Naive thymus-derived CD4-positive, alpha-beta T cell (primary cell): ENCODE measurements at regions not wholly inside any gene's neighbourhood (a gene's known extent, or its start where the extent isn't known, plus 50 kb on each side); places are given as distances from the start of the nearest gene placed in this dataset.
"Not testable (repeated sequence)": the region's sequence is repeated elsewhere in the genome, so short reads cannot be mapped to it uniquely, and the experiment has no call there.

ENCODE experiments used
- ATAC-seq: fragments of 150-1000 bp; cut with Tn5 transposase; 2 replicates; pipeline ENCODE4 v1.10.0; 2021; ENCODE audit warnings: mild to moderate bottlenecking, moderate library complexity
- CTCF ChIA-PET: fragments of 350-600 bp; sonication (Branson Sonifier 250); formaldehyde crosslinking; loops from one replicate; lab custom pipeline; 2021; ENCODE audit warnings: antibody characterized with exemption; lab: Charles Lee
- POLR2A ChIA-PET: fragments of 350-600 bp; sonication (Branson Sonifier 250); formaldehyde crosslinking; loops from one replicate; lab custom pipeline; 2021; ENCODE audit warnings: antibody characterized with exemption, inconsistent platforms; lab: Charles Lee
- DNase-seq, 9 donors: peaks; one replicate each; pipeline versions ENCODE4 v3.0.0 to v3.0.0-alpha.2; 2020 to 2022; ENCODE audit warnings: mixed read lengths in 1 of 9
- H3K27ac ChIP-seq: one replicate; pipeline ENCODE4 v1.7.0; 2013; ENCODE audit warnings: mild to moderate bottlenecking, low read depth, low read length, moderate library complexity
- H3K27me3 ChIP-seq, 2 donors: one replicate each; pipeline ENCODE4 v1.7.0; 2013; ENCODE audit warnings: low read length in 2 of 2, mild to moderate bottlenecking in 2 of 2, moderate library complexity in 2 of 2; ENCODE audit not compliant: control insufficient read depth in 2 of 2, insufficient read depth in 2 of 2
- H3K36me3 ChIP-seq, 3 experiments: 1 replicate in 2 of 3; 2 replicates in 1 of 3; pipeline ENCODE4 v1.7.0; 2013; ENCODE audit warnings: low read length in 3 of 3, mild to moderate bottlenecking in 3 of 3, moderate library complexity in 1 of 3; ENCODE audit not compliant: insufficient read depth in 3 of 3, control insufficient read depth in 2 of 3
- H3K4me1 ChIP-seq, 2 donors: one replicate each; pipeline ENCODE4 v1.7.0; 2013; ENCODE audit warnings: low read length in 2 of 2, mild to moderate bottlenecking in 2 of 2, moderate library complexity in 1 of 2; ENCODE audit not compliant: control insufficient read depth in 2 of 2, insufficient read depth in 2 of 2
- H3K4me3 ChIP-seq: 2 replicates; pipeline ENCODE4 v1.7.0; 2013; ENCODE audit warnings: mild to moderate bottlenecking, low read length
- H3K9me3 ChIP-seq, 3 experiments: 1 replicate in 2 of 3; 2 replicates in 1 of 3; pipeline ENCODE4 v1.7.0; 2013; ENCODE audit warnings: low read length in 3 of 3; ENCODE audit not compliant: control insufficient read depth in 2 of 3
- H3K27ac Mint-ChIP-seq, 9 donors: one replicate each; pipeline ENCODE4 v1.8.0; 2020 to 2022; ENCODE audit warnings: mixed read lengths in 9 of 9, mild to moderate bottlenecking in 8 of 9, moderate library complexity in 5 of 9, inconsistent platforms in 2 of 9
- H3K27me3 Mint-ChIP-seq, 5 donors: one replicate each; pipeline ENCODE4 v1.8.0; 2021 to 2022; ENCODE audit warnings: mixed read lengths in 5 of 5, mild to moderate bottlenecking in 1 of 5
- H3K36me3 Mint-ChIP-seq, 5 donors: one replicate each; pipeline ENCODE4 v1.8.0; 2020 to 2022; ENCODE audit warnings: mixed read lengths in 5 of 5, mild to moderate bottlenecking in 3 of 5, inconsistent platforms in 1 of 5
- H3K4me1 Mint-ChIP-seq, 7 donors: one replicate each; pipeline ENCODE4 v1.8.0; 2020 to 2022; ENCODE audit warnings: mixed read lengths in 7 of 7, mild to moderate bottlenecking in 3 of 7, inconsistent platforms in 1 of 7
- H3K4me3 Mint-ChIP-seq, 10 donors: one replicate each; pipeline ENCODE4 v1.8.0; 2020 to 2022; ENCODE audit warnings: mild to moderate bottlenecking in 10 of 10, mixed read lengths in 10 of 10, moderate library complexity in 6 of 10, inconsistent platforms in 2 of 10
- H3K9me3 Mint-ChIP-seq, 11 donors: one replicate each; pipeline ENCODE4 v1.8.0; 2020 to 2022; ENCODE audit warnings: mixed read lengths in 11 of 11, mild to moderate bottlenecking in 4 of 11, inconsistent platforms in 1 of 11, moderate library complexity in 1 of 11
- intact Hi-C, 2 donors: fragments of 100-400 bp; cut with micrococcal nuclease; formaldehyde crosslinking; loops; one replicate each; pipeline ENCODE4 v1.15.1; 2023

- H3K4me1 ChIP-seq, H3K4me3 ChIP-seq, H3K27ac Mint-ChIP-seq, H3K27ac ChIP-seq, H3K9me3 Mint-ChIP-seq, H3K36me3 ChIP-seq, H3K36me3 Mint-ChIP-seq, POLR2A ChIA-PET, ATAC-seq, H3K9me3 ChIP-seq, H3K4me1 Mint-ChIP-seq, H3K27me3 ChIP-seq, CTCF ChIA-PET, intact Hi-C loops, DNase-seq, H3K4me3 Mint-ChIP-seq: not testable (repeated sequence)
- H3K27me3 Mint-ChIP-seq: peaks cover 0 to 14% (median 6%) of the 10 kb centered on the region in 5 donors
Measured at GRCh38 chr5:34354440-34354839, 301.7 kb upstream of the RAI14 start.

DNA sequence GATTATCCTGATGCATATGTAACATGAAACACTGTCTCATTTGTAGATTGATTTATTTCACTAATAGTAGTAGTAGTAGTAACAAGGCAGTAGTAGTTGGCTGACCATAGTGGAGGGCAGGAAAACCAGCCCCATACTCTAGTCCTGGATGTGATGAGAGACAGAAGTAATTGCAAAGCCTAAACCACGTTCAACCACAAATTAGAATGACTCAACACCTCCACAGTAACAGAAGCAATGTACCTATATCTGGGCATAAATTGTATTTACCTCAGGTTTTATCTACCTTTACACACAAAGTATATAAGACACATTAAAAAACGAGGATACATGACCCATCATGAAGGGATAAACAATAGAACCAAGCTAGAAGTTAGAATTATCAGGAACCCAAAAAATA, 284.7 kb upstream of the RAI14 start:
- DNase-seq, H3K9me3 Mint-ChIP-seq, H3K27ac Mint-ChIP-seq, H3K36me3 ChIP-seq, H3K4me3 Mint-ChIP-seq, H3K27ac ChIP-seq, H3K4me1 Mint-ChIP-seq, ATAC-seq, H3K36me3 Mint-ChIP-seq, H3K9me3 ChIP-seq, intact Hi-C loops, H3K4me1 ChIP-seq, H3K4me3 ChIP-seq, POLR2A ChIA-PET, CTCF ChIA-PET, H3K27me3 ChIP-seq: not testable (repeated sequence)
- peaks cover 0 to 21% (median 11%) of the 10 kb centered on the region in 5 donors for H3K27me3 Mint-ChIP-seq

DNA sequence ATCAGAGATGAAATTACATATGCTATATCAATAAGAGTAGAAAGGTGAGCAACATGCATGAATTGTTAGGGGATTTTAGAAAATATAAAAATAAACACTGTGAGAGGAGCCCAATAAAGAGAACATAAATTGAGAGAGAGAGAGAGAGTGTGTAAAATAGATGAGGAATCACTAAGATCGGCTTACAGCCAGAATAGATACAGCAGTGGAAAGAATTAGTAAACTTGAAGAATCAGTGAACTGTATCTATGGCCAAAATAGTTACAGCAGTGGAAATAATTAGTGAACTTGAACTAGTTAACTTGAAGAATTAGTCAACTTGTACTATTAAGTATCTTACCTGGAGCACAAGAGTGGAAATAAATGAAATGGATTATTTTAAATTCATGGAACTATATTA, 284.3 kb upstream of the RAI14 start:
- H3K27ac ChIP-seq, H3K36me3 ChIP-seq, CTCF ChIA-PET, H3K9me3 Mint-ChIP-seq, H3K27ac Mint-ChIP-seq, H3K36me3 Mint-ChIP-seq, DNase-seq, H3K27me3 ChIP-seq, H3K4me1 Mint-ChIP-seq, H3K4me1 ChIP-seq, ATAC-seq, H3K4me3 Mint-ChIP-seq, intact Hi-C loops, POLR2A ChIA-PET, H3K4me3 ChIP-seq, H3K9me3 ChIP-seq: not testable (repeated sequence)
- H3K27me3 Mint-ChIP-seq: peaks cover 0 to 21% (median 11%) of the 10 kb centered on the region in 5 donors

DNA sequence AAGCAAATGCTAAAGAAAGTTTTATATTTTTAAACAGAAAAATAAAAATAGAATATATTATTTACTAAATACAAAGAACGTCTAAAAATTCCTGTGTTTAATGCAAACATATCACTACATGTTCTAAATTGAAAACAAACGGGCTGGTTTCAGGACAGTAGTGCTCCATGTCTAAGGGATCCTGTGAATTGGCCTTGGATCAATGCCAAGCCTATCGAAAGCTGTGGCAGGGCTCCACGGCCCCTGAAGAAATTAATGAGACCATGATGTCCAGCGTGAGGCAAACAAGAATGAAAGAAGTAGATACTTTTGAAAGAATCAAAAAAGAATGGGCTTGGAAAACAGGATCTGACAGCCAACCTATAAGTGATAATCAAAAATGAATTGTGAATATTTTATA, 283.4 kb upstream of the RAI14 start:
- H3K27ac Mint-ChIP-seq, intact Hi-C loops, H3K36me3 Mint-ChIP-seq, DNase-seq, POLR2A ChIA-PET, H3K4me3 Mint-ChIP-seq, ATAC-seq, H3K36me3 ChIP-seq, H3K27ac ChIP-seq, H3K9me3 Mint-ChIP-seq, H3K27me3 ChIP-seq, H3K4me1 Mint-ChIP-seq, H3K9me3 ChIP-seq, H3K4me3 ChIP-seq, CTCF ChIA-PET, H3K4me1 ChIP-seq: not testable (repeated sequence)
- peaks cover 0 to 21% (median 11%) of the 10 kb centered on the region in 5 donors for H3K27me3 Mint-ChIP-seq

DNA sequence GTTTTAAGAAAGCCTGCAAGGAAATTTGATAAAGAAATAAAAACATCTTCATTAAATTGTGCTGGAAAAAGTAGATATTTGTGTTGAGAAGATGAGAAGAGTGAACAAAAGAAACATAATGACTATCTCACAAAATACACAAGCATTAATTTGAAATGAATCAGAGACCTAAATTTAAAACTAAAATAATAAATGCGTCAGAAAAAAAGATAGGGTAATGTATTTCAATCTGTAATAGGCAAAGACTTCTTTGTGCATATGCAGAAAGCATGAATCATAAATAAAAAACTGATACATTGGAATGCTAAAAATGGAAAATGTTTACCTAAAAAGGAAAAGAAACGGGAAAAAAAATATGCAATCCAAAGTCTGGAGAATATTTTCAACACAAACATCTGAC, 278.5 kb upstream of the RAI14 start:
- DNase-seq, H3K36me3 Mint-ChIP-seq: not testable (repeated sequence)

DNA sequence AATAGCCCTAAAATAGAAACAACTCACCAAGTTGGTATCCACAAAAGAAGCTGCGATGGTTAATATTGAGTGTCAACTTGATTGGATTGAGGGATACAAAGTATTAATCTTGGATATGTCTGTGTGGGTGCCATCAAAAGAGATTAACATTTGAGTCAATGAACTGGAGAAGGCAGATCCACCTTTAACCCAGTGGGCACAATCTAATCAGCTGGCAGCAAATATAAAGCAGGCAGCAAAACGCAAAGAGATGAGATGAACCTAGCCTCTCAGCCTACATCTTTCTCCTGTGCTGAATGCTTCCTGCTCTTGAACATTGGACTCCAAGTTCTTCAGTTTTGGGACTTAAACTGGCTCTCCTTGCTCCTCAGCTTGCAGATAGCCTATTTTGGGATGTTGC, 277.6 kb upstream of the RAI14 start:
- ATAC-seq, H3K4me3 ChIP-seq, H3K9me3 Mint-ChIP-seq, intact Hi-C loops, H3K27ac ChIP-seq, H3K4me1 Mint-ChIP-seq, H3K27me3 ChIP-seq, H3K27ac Mint-ChIP-seq, H3K36me3 Mint-ChIP-seq, H3K4me1 ChIP-seq, DNase-seq, POLR2A ChIA-PET, H3K9me3 ChIP-seq, H3K27me3 Mint-ChIP-seq, CTCF ChIA-PET, H3K4me3 Mint-ChIP-seq, H3K36me3 ChIP-seq: not testable (repeated sequence)

More for the DNA sequence above, 278.5 kb upstream of the RAI14 start:
- H3K27ac Mint-ChIP-seq, H3K27me3 Mint-ChIP-seq, H3K27ac ChIP-seq, POLR2A ChIA-PET, H3K27me3 ChIP-seq, H3K36me3 ChIP-seq, H3K9me3 Mint-ChIP-seq, H3K4me3 Mint-ChIP-seq, intact Hi-C loops, H3K9me3 ChIP-seq, H3K4me1 ChIP-seq, H3K4me3 ChIP-seq, H3K4me1 Mint-ChIP-seq, CTCF ChIA-PET, ATAC-seq: not testable (repeated sequence)

DNA sequence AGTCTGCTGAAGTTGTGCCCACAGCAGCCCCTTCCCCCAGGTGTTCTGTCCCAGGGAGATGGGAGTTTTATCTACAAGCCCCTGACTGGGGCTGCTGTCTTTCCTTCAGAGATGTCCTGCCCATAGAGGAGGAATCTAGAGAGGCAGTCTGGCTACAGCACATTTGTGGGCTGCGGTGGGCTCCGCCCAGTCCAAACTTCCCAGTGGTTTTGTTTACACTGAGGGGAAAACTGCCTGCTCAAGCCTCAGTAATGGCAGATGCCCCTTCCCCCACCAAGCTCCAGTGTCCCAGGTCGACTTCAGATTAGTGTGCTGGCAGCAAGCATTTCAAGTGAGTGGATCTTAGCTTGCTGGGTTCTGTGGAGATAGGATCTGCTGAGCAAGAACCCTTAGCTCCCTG, 267.4 kb upstream of the RAI14 start:
- H3K4me3 ChIP-seq, H3K27me3 ChIP-seq, intact Hi-C loops, POLR2A ChIA-PET, H3K9me3 Mint-ChIP-seq, DNase-seq, H3K36me3 ChIP-seq, H3K36me3 Mint-ChIP-seq, H3K27me3 Mint-ChIP-seq, H3K27ac ChIP-seq, CTCF ChIA-PET, H3K9me3 ChIP-seq, H3K4me1 Mint-ChIP-seq, H3K27ac Mint-ChIP-seq, ATAC-seq, H3K4me3 Mint-ChIP-seq, H3K4me1 ChIP-seq: not testable (repeated sequence)
